CD4-positive, alpha-beta memory T cell (primary cell): ENCODE measurements at regions not wholly inside any gene's neighbourhood (a gene's known extent, or its start where the extent isn't known, plus 50 kb on each side); places are given as distances from the start of the nearest gene placed in this dataset.

Experiments
- CTCF ChIA-PET: fragments of 350-600 bp; sonication (Branson Sonifier 250); formaldehyde crosslinking; loops from one replicate; lab custom pipeline; 2021; ENCODE audit warnings: inconsistent platforms; ENCODE audit not compliant: partially characterized antibody; lab: Charles Lee
- POLR2A ChIA-PET: fragments of 350-600 bp; sonication (Branson Sonifier 250); formaldehyde crosslinking; loops from one replicate; lab custom pipeline; 2021; ENCODE audit not compliant: partially characterized antibody; lab: Charles Lee
- DNase-seq, 5 donors: peaks; one replicate each; pipeline versions ENCODE4 v3.0.0 to v3.0.0-alpha.2; 2020 to 2022; ENCODE audit warnings: mixed read lengths in 1 of 5
- H3K27ac ChIP-seq: one replicate; pipeline ENCODE4 v1.7.0; 2013; ENCODE audit warnings: low read depth, low read length
- H3K27me3 ChIP-seq: 2 replicates; pipeline ENCODE4 v1.7.0; 2013; ENCODE audit warnings: mild to moderate bottlenecking, low read length, moderate library complexity; ENCODE audit not compliant: insufficient read depth
- H3K36me3 ChIP-seq: 2 replicates; pipeline ENCODE4 v1.7.0; 2013; ENCODE audit warnings: mild to moderate bottlenecking, low read length, moderate library complexity; ENCODE audit not compliant: insufficient read depth
- H3K4me1 ChIP-seq: 2 replicates; pipeline ENCODE4 v1.7.0; 2013; ENCODE audit warnings: mild to moderate bottlenecking, low read length, moderate library complexity; ENCODE audit not compliant: insufficient read depth
- H3K4me3 ChIP-seq, 2 donors: one replicate each; pipeline ENCODE4 v1.7.0; 2013; ENCODE audit warnings: low read length in 2 of 2, mild to moderate bottlenecking in 1 of 2
- H3K9me3 ChIP-seq, 2 donors: one replicate each; pipeline ENCODE4 v1.7.0; 2013; ENCODE audit warnings: low read length in 2 of 2, control low read depth in 1 of 2; ENCODE audit not compliant: control insufficient read depth in 1 of 2
- H3K27ac Mint-ChIP-seq, 7 donors: one replicate each; pipeline ENCODE4 v1.8.0; 2020 to 2021; ENCODE audit warnings: mixed read lengths in 7 of 7, mild to moderate bottlenecking in 6 of 7, inconsistent platforms in 3 of 7, moderate library complexity in 3 of 7
- H3K27me3 Mint-ChIP-seq, 2 donors: one replicate each; pipeline ENCODE4 v1.8.0; 2020 to 2021; ENCODE audit warnings: mixed read lengths in 2 of 2
- H3K36me3 Mint-ChIP-seq, 2 donors: one replicate each; pipeline ENCODE4 v1.8.0; 2020 to 2021; ENCODE audit warnings: mixed read lengths in 2 of 2, inconsistent platforms in 1 of 2, mild to moderate bottlenecking in 1 of 2
- H3K4me1 Mint-ChIP-seq, 4 donors: one replicate each; pipeline ENCODE4 v1.8.0; 2020 to 2021; ENCODE audit warnings: mixed read lengths in 4 of 4, mild to moderate bottlenecking in 1 of 4
- H3K4me3 Mint-ChIP-seq, 8 donors: one replicate each; pipeline ENCODE4 v1.8.0; 2020 to 2021; ENCODE audit warnings: mixed read lengths in 8 of 8, mild to moderate bottlenecking in 7 of 8, moderate library complexity in 6 of 8, inconsistent platforms in 3 of 8
- H3K9me3 Mint-ChIP-seq, 8 donors: one replicate each; pipeline ENCODE4 v1.8.0; 2020 to 2021; ENCODE audit warnings: mixed read lengths in 8 of 8, mild to moderate bottlenecking in 5 of 8, inconsistent platforms in 3 of 8, moderate library complexity in 1 of 8
- intact Hi-C: fragments of 100-400 bp; cut with micrococcal nuclease; formaldehyde crosslinking; loops from one replicate; pipeline ENCODE4 v1.15.1; 2023

- no peaks in the 10 kb centered on the region for H3K9me3 ChIP-seq
- no peaks in the 10 kb centered on the region for H3K27me3 ChIP-seq
- peaks cover 3% of the 10 kb centered on the region for H3K4me1 ChIP-seq
- Mint-ChIP-seq H3K36me3 (no peaks in the 10 kb centered on the region), H3K27ac (no peak overlapping the region), H3K27me3 (peaks cover 2 to 5% of the 10 kb centered on the region in 2 donors), H3K4me1 (peaks cover 0 to 5% (median 1%) of the 10 kb centered on the region in 4 donors), H3K4me3 (no peak overlapping the region), H3K9me3 (peaks cover 0 to 11% (median 2%) of the 10 kb centered on the region in 8 donors)
- no peak overlapping the region for H3K27ac ChIP-seq
- intact Hi-C loops = loop anchor here (1.0 to 2.0 kb wide), 5 partner anchors 102 to 718 kb away; no protein-coding TSS in a partner anchor
- no peaks in the 10 kb centered on the region for H3K36me3 ChIP-seq
- no peak overlapping the region for H3K4me3 ChIP-seq
- POLR2A ChIA-PET = interaction anchor here (0.7 kb wide), 1 partner anchor 49 kb away, joined by 3 read pairs; no protein-coding TSS in a partner anchor
- CTCF ChIA-PET = interaction anchor here (0.9 to 3.9 kb wide), 41 partner anchors 8 to 721 kb away, joined by 3 to 28 read pairs (median 4); no protein-coding TSS in a partner anchor
- DNase-seq = peak; percentile 36 to 55 (median 51)
Observed at GRCh38 chr16:17578981-17579874, 108.5 kb upstream of the XYLT1 start.

GRCh38 chr16:17574256-17574655 is 103.5 kb upstream of the XYLT1 start:
- peaks cover 0 to 3% (median under 1%) of the 10 kb centered on the region in 4 donors for H3K4me1 Mint-ChIP-seq
- Histone ChIP-seq H3K36me3 (no peaks in the 10 kb centered on the region), H3K4me1 (no peaks in the 10 kb centered on the region), H3K27me3 (no peaks in the 10 kb centered on the region), H3K9me3 (no peaks in the 10 kb centered on the region), H3K4me3 (no peak overlapping the region), H3K27ac (no peak overlapping the region)
- no peak overlapping the region for H3K4me3 Mint-ChIP-seq
- CTCF ChIA-PET = interaction anchor here (1.6 to 2.2 kb wide), 2 partner anchors 15 to 18 kb away, joined by 3 to 4 read pairs; no protein-coding TSS in a partner anchor
- no peaks in the 10 kb centered on the region for H3K9me3 Mint-ChIP-seq
- H3K27ac Mint-ChIP-seq = no peak overlapping the region
- POLR2A ChIA-PET = no interaction called here
- H3K27me3 Mint-ChIP-seq = peaks cover 4 to 6% of the 10 kb centered on the region in 2 donors
- no peaks in the 10 kb centered on the region for H3K36me3 Mint-ChIP-seq
- no peak for DNase-seq
- intact Hi-C loops = no loop called here

GRCh38 chr16:17572145-17572544 is 101.4 kb upstream of the XYLT1 start:
- Mint-ChIP-seq H3K27me3 (peaks cover 5 to 6% of the 10 kb centered on the region in 2 donors), H3K27ac (no peak overlapping the region), H3K4me3 (no peak overlapping the region), H3K4me1 (peaks cover 0 to under 1% (median 0%) of the 10 kb centered on the region in 4 donors), H3K9me3 (no peaks in the 10 kb centered on the region), H3K36me3 (no peaks in the 10 kb centered on the region)
- Histone ChIP-seq H3K4me3 (no peak overlapping the region), H3K9me3 (no peaks in the 10 kb centered on the region), H3K27me3 (no peaks in the 10 kb centered on the region), H3K27ac (no peak overlapping the region), H3K36me3 (no peaks in the 10 kb centered on the region), H3K4me1 (no peaks in the 10 kb centered on the region)
- intact Hi-C loops = no loop called here
- ChIA-PET CTCF (interaction anchor here (4.2 kb wide), 1 partner anchor 7 kb away, joined by 25 read pairs; no protein-coding TSS in a partner anchor), POLR2A (no interaction called here)
- no peak for DNase-seq

GRCh38 chr16:17571499-17572093 is 100.8 kb upstream of the XYLT1 start:
- no peak for DNase-seq
- H3K4me3 Mint-ChIP-seq = no peak overlapping the region
- Histone ChIP-seq H3K36me3 (no peaks in the 10 kb centered on the region), H3K4me1 (no peaks in the 10 kb centered on the region), H3K27ac (no peak overlapping the region), H3K9me3 (no peaks in the 10 kb centered on the region), H3K4me3 (no peak overlapping the region), H3K27me3 (no peaks in the 10 kb centered on the region)
- H3K9me3 Mint-ChIP-seq = peaks cover 0 to under 1% (median 0%) of the 10 kb centered on the region in 8 donors
- intact Hi-C loops = no loop called here
- H3K27ac Mint-ChIP-seq = no peak overlapping the region
- ChIA-PET POLR2A (no interaction called here), CTCF (interaction anchor here (4.2 kb wide), 1 partner anchor 8 kb away, joined by 25 read pairs; no protein-coding TSS in a partner anchor)
- H3K27me3 Mint-ChIP-seq = peaks cover 5 to 6% of the 10 kb centered on the region in 2 donors
- H3K4me1 Mint-ChIP-seq = peaks cover 0 to 2% (median 0%) of the 10 kb centered on the region in 4 donors
- no peaks in the 10 kb centered on the region for H3K36me3 Mint-ChIP-seq

GRCh38 chr16:17568239-17568638 is 97.5 kb upstream of the XYLT1 start:
- no peak overlapping the region for H3K27ac Mint-ChIP-seq
- peaks cover 0 to 7% (median 0%) of the 10 kb centered on the region in 8 donors for H3K9me3 Mint-ChIP-seq
- H3K36me3 Mint-ChIP-seq = no peaks in the 10 kb centered on the region
- H3K4me1 Mint-ChIP-seq = peaks cover 0 to 2% (median 0%) of the 10 kb centered on the region in 4 donors
- no peak overlapping the region for H3K27ac ChIP-seq
- H3K36me3 ChIP-seq = no peaks in the 10 kb centered on the region
- DNase-seq = no peak
- H3K9me3 ChIP-seq = no peaks in the 10 kb centered on the region
- no peak overlapping the region for H3K4me3 Mint-ChIP-seq
- ChIA-PET POLR2A (no interaction called here), CTCF (interaction anchor here (0.7 kb wide), 1 partner anchor 11 kb away, joined by 3 read pairs; no protein-coding TSS in a partner anchor)
- no peaks in the 10 kb centered on the region for H3K4me1 ChIP-seq
- intact Hi-C loops = no loop called here
- peaks cover 6 to 10% of the 10 kb centered on the region in 2 donors for H3K27me3 Mint-ChIP-seq
- no peak overlapping the region for H3K4me3 ChIP-seq
- no peaks in the 10 kb centered on the region for H3K27me3 ChIP-seq

GRCh38 chr16:17567455-17567854 is 96.7 kb upstream of the XYLT1 start:
- peaks cover 0 to 7% (median 0%) of the 10 kb centered on the region in 8 donors for H3K9me3 Mint-ChIP-seq
- Histone ChIP-seq H3K9me3 (no peaks in the 10 kb centered on the region), H3K27me3 (no peaks in the 10 kb centered on the region), H3K4me1 (no peaks in the 10 kb centered on the region), H3K27ac (no peak overlapping the region), H3K4me3 (no peak overlapping the region), H3K36me3 (no peaks in the 10 kb centered on the region)
- intact Hi-C loops = no loop called here
- POLR2A ChIA-PET = no interaction called here
- H3K27ac Mint-ChIP-seq = peak overlapping the region in 1 of 7 donors; percentile 76
- no peak for DNase-seq
- H3K36me3 Mint-ChIP-seq = no peaks in the 10 kb centered on the region
- H3K27me3 Mint-ChIP-seq = peaks cover 6 to 11% of the 10 kb centered on the region in 2 donors
- peaks cover 0 to 2% (median 0%) of the 10 kb centered on the region in 4 donors for H3K4me1 Mint-ChIP-seq
- H3K4me3 Mint-ChIP-seq = no peak overlapping the region
- CTCF ChIA-PET = interaction anchor here (0.7 kb wide), 1 partner anchor 11 kb away, joined by 3 read pairs; no protein-coding TSS in a partner anchor
